GM12873 (cell line): ENCODE measurements at regions not wholly inside any gene's neighbourhood (a gene's known extent, or its start where the extent isn't known, plus 50 kb on each side); places are given as distances from the start of the nearest gene placed in this dataset.

Source experiments
- TF ChIP-seq, protein P1 (sequence below): IDR thresholded peaks from 2 replicates; pipeline ENCODE4 v1.5.1; 2012; ENCODE audit warnings: low read depth, mild to moderate bottlenecking, moderate library complexity, low read length, control low read depth; ENCODE audit not compliant: insufficient read depth; ENCODE audit errors: missing control alignments

DNA sequence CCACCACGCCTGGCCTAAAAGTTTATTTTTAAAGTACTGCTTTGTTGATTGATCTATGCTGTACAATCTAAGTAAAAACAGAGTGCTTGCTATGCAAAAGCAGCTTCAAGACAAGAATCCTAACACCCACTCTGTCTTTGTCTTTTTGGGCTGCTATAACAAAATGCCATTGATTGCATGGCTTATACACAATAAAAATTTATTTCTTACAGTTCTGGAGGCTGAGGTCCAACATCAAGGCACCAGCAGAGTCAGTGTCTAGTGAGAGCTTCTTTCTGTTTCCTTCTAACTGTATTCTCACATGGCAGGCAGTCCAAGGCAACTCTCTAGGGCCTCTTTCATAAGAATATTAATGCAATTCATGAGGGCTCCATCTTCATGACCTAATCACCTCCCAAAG is 63.6 kb upstream of the GJA5 start:
- TF ChIP-seq, protein P1, sequence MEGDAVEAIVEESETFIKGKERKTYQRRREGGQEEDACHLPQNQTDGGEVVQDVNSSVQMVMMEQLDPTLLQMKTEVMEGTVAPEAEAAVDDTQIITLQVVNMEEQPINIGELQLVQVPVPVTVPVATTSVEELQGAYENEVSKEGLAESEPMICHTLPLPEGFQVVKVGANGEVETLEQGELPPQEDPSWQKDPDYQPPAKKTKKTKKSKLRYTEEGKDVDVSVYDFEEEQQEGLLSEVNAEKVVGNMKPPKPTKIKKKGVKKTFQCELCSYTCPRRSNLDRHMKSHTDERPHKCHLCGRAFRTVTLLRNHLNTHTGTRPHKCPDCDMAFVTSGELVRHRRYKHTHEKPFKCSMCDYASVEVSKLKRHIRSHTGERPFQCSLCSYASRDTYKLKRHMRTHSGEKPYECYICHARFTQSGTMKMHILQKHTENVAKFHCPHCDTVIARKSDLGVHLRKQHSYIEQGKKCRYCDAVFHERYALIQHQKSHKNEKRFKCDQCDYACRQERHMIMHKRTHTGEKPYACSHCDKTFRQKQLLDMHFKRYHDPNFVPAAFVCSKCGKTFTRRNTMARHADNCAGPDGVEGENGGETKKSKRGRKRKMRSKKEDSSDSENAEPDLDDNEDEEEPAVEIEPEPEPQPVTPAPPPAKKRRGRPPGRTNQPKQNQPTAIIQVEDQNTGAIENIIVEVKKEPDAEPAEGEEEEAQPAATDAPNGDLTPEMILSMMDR: no peak

DNA sequence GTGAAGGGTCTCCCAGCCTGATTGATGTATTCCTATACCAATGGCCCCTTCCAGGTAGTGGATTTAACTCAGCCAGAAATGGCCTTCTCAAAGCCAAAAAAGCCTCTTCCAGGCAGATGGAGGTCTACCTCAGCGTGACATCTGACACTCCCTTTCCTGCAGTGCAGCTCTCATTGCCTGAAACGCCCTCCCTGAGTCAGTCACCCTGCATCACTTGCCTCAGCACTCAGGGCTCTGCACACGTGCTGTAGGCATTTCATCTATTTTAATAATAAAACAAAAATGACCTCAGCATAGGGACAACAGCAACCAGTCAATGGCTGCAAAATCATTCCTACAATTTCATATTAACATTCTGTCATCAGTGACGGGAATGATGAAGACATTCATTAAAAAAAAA is 64.4 kb upstream of the GJA5 start:
- TF ChIP-seq, protein P1: no peak

DNA sequence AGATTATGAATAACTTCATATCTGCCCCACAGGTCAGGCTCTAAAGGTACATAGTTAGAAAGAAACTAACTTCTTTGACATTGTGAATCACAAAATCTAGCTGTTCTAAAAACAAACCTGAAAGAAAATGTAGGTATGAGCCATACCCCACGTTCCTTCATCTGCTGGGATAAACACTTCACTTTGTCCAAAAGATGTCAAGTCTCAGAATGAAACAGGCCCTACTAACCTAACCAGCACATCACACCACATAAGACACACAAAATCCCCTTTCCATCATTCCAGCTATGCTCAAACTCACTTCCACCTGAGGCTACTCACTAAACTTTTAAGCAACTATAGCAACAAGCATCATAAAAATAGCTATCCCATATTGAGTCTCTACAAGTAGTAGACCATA is 65.2 kb upstream of the GJA5 start:
- TF ChIP-seq, protein P1: no peak

DNA sequence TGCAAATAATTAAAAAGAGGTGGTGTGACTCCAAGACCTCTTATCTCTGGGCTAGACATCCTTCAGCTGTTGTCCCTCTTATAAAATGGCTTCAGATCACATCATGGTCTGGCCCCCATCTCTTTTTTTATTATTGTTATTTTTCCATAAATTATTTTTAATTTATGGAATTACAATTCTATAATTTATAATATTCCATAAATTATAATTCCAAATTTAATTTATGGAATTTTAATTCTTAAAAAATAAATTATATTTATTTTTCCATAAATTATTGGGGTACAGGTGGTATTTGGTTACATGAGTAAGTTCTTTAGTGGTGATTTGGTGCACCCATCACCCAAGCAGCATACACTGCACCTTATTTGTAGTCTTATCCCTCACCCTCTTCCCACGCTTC is 65.9 kb upstream of the GJA5 start:
- TF ChIP-seq, protein P1: no peak

- TF ChIP-seq, protein P1: no peak
Measured at GRCh38 chr1:147833231-147833860, 69.2 kb upstream of the GJA8 start.

- TF ChIP-seq, protein P1: no peak
Measured at GRCh38 chr1:147834181-147834580, 68.4 kb upstream of the GJA8 start.

- TF ChIP-seq, protein P1: no peak
Measured at GRCh38 chr1:147834810-147835209, 67.8 kb upstream of the GJA8 start.
